Spinal cord (tissue), 9 donors: ENCODE measurements at regions not wholly inside any gene's neighbourhood (a gene's known extent, or its start where the extent isn't known, plus 50 kb on each side); places are given as distances from the start of the nearest gene placed in this dataset.
"Not testable (repeated sequence)": the region's sequence is repeated elsewhere in the genome, so short reads cannot be mapped to it uniquely, and the experiment has no call there.

Source experiments
- DNase-seq, 6 donors: peaks; one replicate each; pipeline versions ENCODE4 v3.0.0 to v3.0.0-alpha.2; 2013 to 2015; ENCODE audit warnings: low spot score in 6 of 6, low read depth in 4 of 6
- H3K27ac ChIP-seq: one replicate; pipeline ENCODE4 v1.5.1; 2013; ENCODE audit warnings: low read depth, low read length, control low read depth
- H3K27me3 ChIP-seq: one replicate; pipeline ENCODE4 v1.6.1; 2013; ENCODE audit warnings: low read length; ENCODE audit not compliant: control insufficient read depth, insufficient read depth
- H3K36me3 ChIP-seq: one replicate; pipeline ENCODE4 v1.6.1; 2013; ENCODE audit warnings: low read length; ENCODE audit not compliant: control insufficient read depth, insufficient read depth
- H3K4me1 ChIP-seq: one replicate; pipeline ENCODE4 v1.6.1; 2013; ENCODE audit warnings: low read length; ENCODE audit not compliant: control insufficient read depth, insufficient read depth
- H3K4me3 ChIP-seq: one replicate; pipeline ENCODE4 v1.5.1; 2013; ENCODE audit warnings: low read depth, low read length, control low read depth
- H3K9me3 ChIP-seq: one replicate; pipeline ENCODE4 v1.6.1; 2013; ENCODE audit warnings: low read length; ENCODE audit not compliant: control insufficient read depth, insufficient read depth
- WGBS: methylation state at CpG from one replicate; pipeline ENCODE4 v1.1.5; 2013; ENCODE audit warnings: missing lambda C conversion rate; ENCODE audit not compliant: insufficient coverage; 5-methylcytosine and 5-hydroxymethylcytosine counted together
- donor health status: healthy.

- not testable (repeated sequence) for H3K9me3 ChIP-seq, H3K36me3 ChIP-seq, H3K4me1 ChIP-seq, H3K4me3 ChIP-seq, H3K27me3 ChIP-seq, DNase-seq, H3K27ac ChIP-seq
- 78% methylated on average over 6 of the region's 10 CpGs for WGBS
These were observed 247.4 kb downstream of the CCDC74A start for GRCh38 chr2:131774955-131775555.

- DNase-seq, H3K4me1 ChIP-seq, H3K9me3 ChIP-seq, H3K36me3 ChIP-seq, H3K4me3 ChIP-seq, H3K27me3 ChIP-seq, H3K27ac ChIP-seq: not testable (repeated sequence)
- WGBS, result 81% methylated on average over 5 of the region's 12 CpGs
These were observed 248.3 kb downstream of the CCDC74A start for GRCh38 chr2:131775903-131776506.

GRCh38 chr2:131780446-131780845 lies 252.8 kb downstream of the CCDC74A start:
- not testable (repeated sequence) for H3K9me3 ChIP-seq, H3K4me1 ChIP-seq, H3K27ac ChIP-seq, H3K36me3 ChIP-seq, H3K27me3 ChIP-seq, DNase-seq, H3K4me3 ChIP-seq
- WGBS, result 88% methylated on average over 2 of the region's 5 CpGs

- WGBS, result 59% methylated on average over 42 of the region's 42 CpGs
- H3K4me1 ChIP-seq, result peaks cover 14% of the 10 kb centered on the region
- H3K4me3 ChIP-seq, result no peak overlapping the region
- H3K36me3 ChIP-seq, result no peaks in the 10 kb centered on the region
- H3K27me3 ChIP-seq, result no peaks in the 10 kb centered on the region
- H3K9me3 ChIP-seq, result no peaks in the 10 kb centered on the region
- no peak overlapping the region for H3K27ac ChIP-seq
- DNase-seq, result no peak
These were observed 273.6 kb downstream of the CCDC74A start for GRCh38 chr2:131801210-131801744.

- not testable (repeated sequence) for H3K27ac ChIP-seq, H3K9me3 ChIP-seq, H3K36me3 ChIP-seq, H3K27me3 ChIP-seq
- peak in 4 of 6 donors; percentile 11 to 67 (median 34) for DNase-seq
- H3K4me1 ChIP-seq, result peaks cover 14% of the 10 kb centered on the region
- under 1% methylated on average over 38 of the region's 41 CpGs for WGBS
- peak overlapping the region; percentile 44 for H3K4me3 ChIP-seq
These were observed 274.2 kb downstream of the CCDC74A start for GRCh38 chr2:131801745-131802350.

GRCh38 chr2:131802351-131802836 lies 274.7 kb downstream of the CCDC74A start:
- not testable (repeated sequence) for H3K27me3 ChIP-seq, H3K27ac ChIP-seq, H3K9me3 ChIP-seq, H3K36me3 ChIP-seq
- Histone ChIP-seq H3K4me3 (peak overlapping the region; percentile 44), H3K4me1 (peaks cover 14% of the 10 kb centered on the region)
- WGBS, result 14% methylated on average over 27 of the region's 34 CpGs
- peak in 4 of 6 donors; percentile 3 to 62 (median 28) for DNase-seq

DNA sequence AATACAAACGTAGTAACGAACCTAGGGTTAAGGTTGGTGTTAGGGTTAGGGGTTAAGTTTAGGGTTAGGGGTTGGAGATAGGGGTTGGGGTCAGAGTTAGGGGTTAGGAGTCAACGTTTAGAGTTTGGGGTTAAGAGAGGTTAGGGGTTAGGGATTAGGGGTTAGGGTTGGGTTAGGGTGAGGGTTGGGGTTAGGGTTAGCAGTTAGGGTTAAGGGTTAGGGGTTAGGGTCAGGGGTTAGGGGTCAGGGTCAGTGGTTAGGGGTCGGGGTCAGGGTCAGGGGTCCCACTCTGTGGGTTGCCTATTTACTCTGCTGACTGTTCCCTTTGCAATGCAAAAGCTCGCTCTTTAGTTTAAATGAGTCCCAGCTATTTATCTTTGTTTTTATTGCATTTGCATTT lies 275.5 kb downstream of the CCDC74A start:
- H3K4me3 ChIP-seq, H3K9me3 ChIP-seq, H3K36me3 ChIP-seq, H3K27me3 ChIP-seq, H3K27ac ChIP-seq, DNase-seq: not testable (repeated sequence)
- 92% methylated on average over 3 of the region's 5 CpGs for WGBS
- H3K4me1 ChIP-seq, result peaks cover 14% of the 10 kb centered on the region

DNA sequence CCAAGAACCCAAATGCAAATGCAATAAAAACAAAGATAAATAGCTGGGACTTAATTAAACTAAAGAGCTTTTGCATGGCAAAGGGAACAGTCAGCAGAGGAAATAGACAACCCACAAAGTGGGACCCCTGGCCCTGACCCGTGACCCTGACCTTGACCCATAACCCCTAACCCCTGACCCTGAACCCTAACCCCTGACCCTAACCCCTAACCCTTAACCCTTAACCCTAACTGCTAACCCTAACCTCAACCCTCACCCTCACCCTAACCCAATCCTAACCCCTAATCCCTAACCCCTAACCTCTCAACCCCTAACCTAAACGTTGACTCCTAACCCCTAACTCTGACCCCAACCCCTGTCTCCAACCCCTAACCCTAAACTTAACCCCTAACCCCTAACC lies 284.9 kb downstream of the CCDC74A start:
- not testable (repeated sequence) for H3K4me3 ChIP-seq, DNase-seq, H3K27me3 ChIP-seq, H3K27ac ChIP-seq, H3K4me1 ChIP-seq, H3K9me3 ChIP-seq, H3K36me3 ChIP-seq
- WGBS, result 92% methylated on average over 1 of the region's 2 CpGs

DNA sequence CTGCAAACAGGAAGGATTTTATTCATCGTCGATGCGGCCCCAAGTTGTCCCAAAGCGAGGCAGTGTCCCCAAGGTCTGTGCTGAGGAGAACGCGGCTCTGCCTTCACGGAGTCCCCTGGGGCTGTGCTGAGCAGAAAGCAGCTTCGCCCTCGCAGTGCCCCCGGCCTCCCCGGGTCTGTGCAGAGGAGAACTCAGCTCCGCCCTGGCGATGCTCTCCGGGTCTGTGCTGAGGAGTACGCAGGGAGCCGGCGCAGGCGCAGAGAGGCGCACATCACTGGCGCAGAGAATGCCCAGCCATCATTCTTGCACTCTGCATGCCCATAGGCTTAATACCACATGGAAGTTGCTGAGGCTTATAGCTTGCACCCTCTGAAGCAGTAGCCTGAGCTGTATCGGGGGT lies 285.7 kb downstream of the CCDC74A start:
- H3K27ac ChIP-seq, H3K9me3 ChIP-seq, H3K4me3 ChIP-seq, H3K27me3 ChIP-seq, H3K4me1 ChIP-seq, H3K36me3 ChIP-seq, DNase-seq: not testable (repeated sequence)
- WGBS, result 96% methylated on average over 17 of the region's 21 CpGs
